Astrocyte (in vitro differentiated cells and primary cell): ENCODE measurements at regions not wholly inside any gene's neighbourhood (a gene's known extent, or its start where the extent isn't known, plus 50 kb on each side); places are given as distances from the start of the nearest gene placed in this dataset.
A peak's percentile ranks its signal among the peaks of the same experiment; 100 is the strongest.

ENCODE experiments used
- DNase-seq: peaks from one replicate; pipeline ENCODE4 v3.0.0-alpha.2; 2010; ENCODE audit warnings: low read depth
- FAIRE-seq: peaks from 2 replicates; lab custom pipeline; 2011; peaks lifted over from hg19 to GRCh38; lab: Jason Lieb, UNC
- H2AFZ ChIP-seq: 2 replicates; pipeline ENCODE4 v1.6.0; 2012; ENCODE audit warnings: low read depth, low read length, inconsistent platforms
- H3K27ac ChIP-seq: 2 replicates; pipeline ENCODE4 v1.5.1; 2011; ENCODE audit warnings: low read depth, low read length, inconsistent platforms
- H3K27me3 ChIP-seq: 2 replicates; pipeline ENCODE4 v1.6.0; 2011; ENCODE audit warnings: low read length, inconsistent platforms; ENCODE audit not compliant: insufficient read depth
- H3K36me3 ChIP-seq: 2 replicates; pipeline ENCODE4 v1.5.1; 2011; ENCODE audit warnings: low read length, inconsistent platforms; ENCODE audit not compliant: insufficient read depth
- H3K4me1 ChIP-seq: 2 replicates; pipeline ENCODE4 v1.5.1; 2011; ENCODE audit warnings: low read length, inconsistent platforms; ENCODE audit not compliant: insufficient read depth
- H3K4me2 ChIP-seq: 2 replicates; pipeline ENCODE4 v1.6.0; 2012; ENCODE audit warnings: low read length, inconsistent platforms
- H3K4me3 ChIP-seq: 2 replicates; pipeline ENCODE4 v1.5.1; 2011; ENCODE audit warnings: low read depth, mild to moderate bottlenecking, low read length, inconsistent platforms; ENCODE audit not compliant: insufficient read depth
- H3K79me2 ChIP-seq: 2 replicates; pipeline ENCODE4 v1.6.0; 2012; ENCODE audit warnings: mild to moderate bottlenecking, low read length, inconsistent platforms; ENCODE audit not compliant: insufficient read depth
- H3K9ac ChIP-seq: 2 replicates; pipeline ENCODE4 v1.6.0; 2012; ENCODE audit warnings: mild to moderate bottlenecking, low read length, inconsistent platforms
- H3K9me3 ChIP-seq: 2 replicates; pipeline ENCODE4 v1.5.1; 2012; ENCODE audit warnings: low read depth, mild to moderate bottlenecking, low read length, inconsistent platforms; ENCODE audit not compliant: insufficient read depth
- H4K20me1 ChIP-seq: 2 replicates; pipeline ENCODE4 v1.6.0; 2012; ENCODE audit warnings: low read length, inconsistent platforms; ENCODE audit not compliant: insufficient read depth
- H3K27ac Mint-ChIP-seq: one replicate; pipeline ENCODE4 v1.8.0; 2021; ENCODE audit warnings: mild to moderate bottlenecking, mixed read lengths; ENCODE audit not compliant: unreplicated experiment
- H3K27me3 Mint-ChIP-seq: one replicate; pipeline ENCODE4 v1.8.0; 2021; ENCODE audit warnings: low read depth, mixed read lengths; ENCODE audit not compliant: unreplicated experiment
- H3K36me3 Mint-ChIP-seq: one replicate; pipeline ENCODE4 v1.8.0; 2021; ENCODE audit warnings: low read depth, mixed read lengths; ENCODE audit not compliant: unreplicated experiment
- H3K4me1 Mint-ChIP-seq: one replicate; pipeline ENCODE4 v1.8.0; 2021; ENCODE audit warnings: low read depth, mixed read lengths; ENCODE audit not compliant: unreplicated experiment
- H3K4me3 Mint-ChIP-seq: one replicate; pipeline ENCODE4 v1.8.0; 2021; ENCODE audit warnings: mild to moderate bottlenecking, moderate library complexity, mixed read lengths; ENCODE audit not compliant: unreplicated experiment
- H3K9me3 Mint-ChIP-seq: one replicate; pipeline ENCODE4 v1.8.0; 2021; ENCODE audit warnings: mild to moderate bottlenecking, mixed read lengths; ENCODE audit not compliant: unreplicated experiment
- CTCF ChIP-seq: IDR thresholded peaks from 2 replicates; pipeline ENCODE4 v1.5.1; 2011; ENCODE audit warnings: low read depth, mild to moderate bottlenecking, inconsistent platforms, low read length, moderate library complexity; ENCODE audit not compliant: insufficient read depth
- EZH2 ChIP-seq: IDR thresholded peaks from 2 replicates; pipeline ENCODE4 v1.6.1; 2012; ENCODE audit warnings: mild to moderate bottlenecking, low read length, inconsistent platforms; ENCODE audit not compliant: insufficient read depth

GRCh38 chr3:105970283-105970682 is 101.5 kb upstream of the CBLB start:
- H2AFZ ChIP-seq = no peak overlapping the region
- Mint-ChIP-seq H3K27ac (peak overlapping the region; percentile 13), H3K27me3 (no peaks in the 10 kb centered on the region), H3K9me3 (peaks cover 12% of the 10 kb centered on the region), H3K36me3 (peaks cover 3% of the 10 kb centered on the region), H3K4me3 (no peak overlapping the region), H3K4me1 (no peaks in the 10 kb centered on the region)
- H3K4me2 ChIP-seq = no peak overlapping the region
- H3K79me2 ChIP-seq = no peaks in the 10 kb centered on the region
- H3K27ac ChIP-seq = no peak overlapping the region
- H3K9ac ChIP-seq = no peak overlapping the region
- FAIRE-seq = no peak
- no peaks in the 10 kb centered on the region for H3K36me3 ChIP-seq
- no peak for TF ChIP-seq CTCF
- H3K27me3 ChIP-seq = no peaks in the 10 kb centered on the region
- peaks cover 5% of the 10 kb centered on the region for H3K4me1 ChIP-seq
- no peak overlapping the region for H3K4me3 ChIP-seq
- H3K9me3 ChIP-seq = no peaks in the 10 kb centered on the region
- no peaks in the 10 kb centered on the region for H4K20me1 ChIP-seq
- peak; percentile 36 for DNase-seq

- peaks cover 12% of the 10 kb centered on the region for H3K9me3 Mint-ChIP-seq
- no peak overlapping the region for H3K4me3 Mint-ChIP-seq
- Histone ChIP-seq H3K9ac (no peak overlapping the region), H3K4me2 (no peak overlapping the region), H2AFZ (no peak overlapping the region), H3K4me3 (no peak overlapping the region), H3K9me3 (no peaks in the 10 kb centered on the region), H3K79me2 (no peaks in the 10 kb centered on the region), H3K36me3 (no peaks in the 10 kb centered on the region), H3K27me3 (no peaks in the 10 kb centered on the region), H3K4me1 (no peaks in the 10 kb centered on the region), H4K20me1 (no peaks in the 10 kb centered on the region), H3K27ac (no peak overlapping the region)
- H3K4me1 Mint-ChIP-seq = no peaks in the 10 kb centered on the region
- peaks cover 3% of the 10 kb centered on the region for H3K36me3 Mint-ChIP-seq
- no peak overlapping the region for H3K27ac Mint-ChIP-seq
- DNase-seq = no peak
- no peak for FAIRE-seq
- no peaks in the 10 kb centered on the region for H3K27me3 Mint-ChIP-seq
- TF ChIP-seq EZH2 (no peak), CTCF (no peak)
These were observed 103.3 kb upstream of the CBLB start for GRCh38 chr3:105972069-105972468.

GRCh38 chr3:105974381-105974780 is 105.6 kb upstream of the CBLB start:
- Histone ChIP-seq H3K4me3 (no peak overlapping the region), H3K9me3 (no peaks in the 10 kb centered on the region), H3K27ac (no peak overlapping the region), H3K4me2 (no peak overlapping the region), H3K4me1 (no peaks in the 10 kb centered on the region), H3K9ac (no peak overlapping the region), H3K79me2 (no peaks in the 10 kb centered on the region), H4K20me1 (no peaks in the 10 kb centered on the region), H3K27me3 (no peaks in the 10 kb centered on the region), H2AFZ (no peak overlapping the region), H3K36me3 (no peaks in the 10 kb centered on the region)
- no peaks in the 10 kb centered on the region for H3K4me1 Mint-ChIP-seq
- no peak for FAIRE-seq
- no peak overlapping the region for H3K4me3 Mint-ChIP-seq
- DNase-seq = no peak
- H3K27me3 Mint-ChIP-seq = no peaks in the 10 kb centered on the region
- TF ChIP-seq CTCF (no peak), EZH2 (no peak)
- no peak overlapping the region for H3K27ac Mint-ChIP-seq
- peaks cover 12% of the 10 kb centered on the region for H3K9me3 Mint-ChIP-seq
- peaks cover 3% of the 10 kb centered on the region for H3K36me3 Mint-ChIP-seq
